ENCODE measurements at regions not wholly inside any gene's neighbourhood (a gene's known extent, or its start where the extent isn't known, plus 50 kb on each side); places are given as distances from the start of the nearest gene placed in this dataset.
"Not testable (repeated sequence)": the region's sequence is repeated elsewhere in the genome, so short reads cannot be mapped to it uniquely, and the experiment has no call there.

DNA sequence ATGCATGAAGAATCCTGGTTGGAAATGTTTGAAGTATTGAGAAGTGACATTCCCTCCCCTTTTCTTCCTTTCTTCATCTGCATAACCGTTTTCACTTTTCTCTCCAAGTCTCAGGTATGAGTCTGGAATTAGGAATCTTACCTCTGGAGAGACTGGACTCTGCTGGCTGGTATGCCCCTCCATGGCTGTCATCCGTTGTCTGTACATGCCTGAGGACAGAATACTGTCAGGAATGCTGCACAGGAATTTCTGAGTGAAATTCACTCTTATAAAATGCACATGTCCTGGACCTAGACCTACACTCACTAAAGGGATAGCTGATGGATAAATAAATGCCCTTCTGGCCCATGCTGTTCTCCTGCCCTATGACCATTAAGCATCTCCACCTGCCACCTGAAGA lies 179.5 kb downstream of the MSN start:
- TF ChIP-seq, protein P1, sequence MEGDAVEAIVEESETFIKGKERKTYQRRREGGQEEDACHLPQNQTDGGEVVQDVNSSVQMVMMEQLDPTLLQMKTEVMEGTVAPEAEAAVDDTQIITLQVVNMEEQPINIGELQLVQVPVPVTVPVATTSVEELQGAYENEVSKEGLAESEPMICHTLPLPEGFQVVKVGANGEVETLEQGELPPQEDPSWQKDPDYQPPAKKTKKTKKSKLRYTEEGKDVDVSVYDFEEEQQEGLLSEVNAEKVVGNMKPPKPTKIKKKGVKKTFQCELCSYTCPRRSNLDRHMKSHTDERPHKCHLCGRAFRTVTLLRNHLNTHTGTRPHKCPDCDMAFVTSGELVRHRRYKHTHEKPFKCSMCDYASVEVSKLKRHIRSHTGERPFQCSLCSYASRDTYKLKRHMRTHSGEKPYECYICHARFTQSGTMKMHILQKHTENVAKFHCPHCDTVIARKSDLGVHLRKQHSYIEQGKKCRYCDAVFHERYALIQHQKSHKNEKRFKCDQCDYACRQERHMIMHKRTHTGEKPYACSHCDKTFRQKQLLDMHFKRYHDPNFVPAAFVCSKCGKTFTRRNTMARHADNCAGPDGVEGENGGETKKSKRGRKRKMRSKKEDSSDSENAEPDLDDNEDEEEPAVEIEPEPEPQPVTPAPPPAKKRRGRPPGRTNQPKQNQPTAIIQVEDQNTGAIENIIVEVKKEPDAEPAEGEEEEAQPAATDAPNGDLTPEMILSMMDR (IDR thresholded peaks at IDR 0.05; ENCODE audit: unreplicated experiment) = no peak
- Mint-ChIP-seq H3K36me3 (no peaks in the 10 kb centered on the region), H3K27ac (no peak overlapping the region), H3K4me3 (no peak overlapping the region), H3K27me3 (ENCODE audit: low read depth) (no peaks in the 10 kb centered on the region), H3K4me1 (no peaks in the 10 kb centered on the region), H3K9me3 (peaks cover 25% of the 10 kb centered on the region)
- no peak for DNase-seq (ENCODE audit: low spot score in 2 of 2, unreplicated experiment in 2 of 2)

GRCh38 chrX:65841263-65841662 lies 173.8 kb downstream of the MSN start:
- Mint-ChIP-seq H3K4me3 (no peak overlapping the region), H3K9me3 (peaks cover 25% of the 10 kb centered on the region), H3K27me3 (ENCODE audit: low read depth) (no peaks in the 10 kb centered on the region), H3K36me3 (no peaks in the 10 kb centered on the region), H3K4me1 (no peaks in the 10 kb centered on the region), H3K27ac (no peak overlapping the region)
- TF ChIP-seq, protein P1 (IDR thresholded peaks at IDR 0.05; ENCODE audit: unreplicated experiment) = no peak
- no peak for DNase-seq (ENCODE audit: low spot score in 2 of 2, unreplicated experiment in 2 of 2)

DNA sequence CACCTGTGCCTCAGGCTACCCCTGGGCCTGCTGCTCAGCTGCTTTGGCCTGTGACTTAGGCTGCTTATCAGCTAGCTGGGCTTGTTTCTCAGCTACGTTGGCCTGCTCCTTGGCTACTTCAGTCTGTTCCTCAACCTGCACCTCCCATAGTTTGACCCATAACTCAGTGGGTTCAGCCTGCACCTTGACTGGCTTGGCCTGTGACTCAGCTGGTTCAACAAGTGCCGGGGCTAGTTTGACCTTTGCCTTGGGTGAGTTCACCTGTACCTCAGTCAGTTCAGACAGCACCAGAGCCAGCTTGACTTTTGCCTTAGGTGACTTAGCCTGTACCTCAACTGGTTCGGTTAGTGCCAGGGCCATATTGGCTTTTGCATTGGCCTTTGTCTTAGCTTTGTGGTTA lies 171.2 kb downstream of the MSN start:
- no peak overlapping the region for H3K27ac Mint-ChIP-seq
- TF ChIP-seq, protein P1 (IDR thresholded peaks at IDR 0.05; ENCODE audit: unreplicated experiment) = no peak
- H3K27me3 Mint-ChIP-seq (ENCODE audit: low read depth) = no peaks in the 10 kb centered on the region
- DNase-seq (ENCODE audit: low spot score in 2 of 2, unreplicated experiment in 2 of 2) = no peak
- H3K36me3 Mint-ChIP-seq = no peaks in the 10 kb centered on the region
- H3K9me3 Mint-ChIP-seq = peaks cover 22% of the 10 kb centered on the region
- no peaks in the 10 kb centered on the region for H3K4me1 Mint-ChIP-seq
- H3K4me3 Mint-ChIP-seq = no peak overlapping the region

DNA sequence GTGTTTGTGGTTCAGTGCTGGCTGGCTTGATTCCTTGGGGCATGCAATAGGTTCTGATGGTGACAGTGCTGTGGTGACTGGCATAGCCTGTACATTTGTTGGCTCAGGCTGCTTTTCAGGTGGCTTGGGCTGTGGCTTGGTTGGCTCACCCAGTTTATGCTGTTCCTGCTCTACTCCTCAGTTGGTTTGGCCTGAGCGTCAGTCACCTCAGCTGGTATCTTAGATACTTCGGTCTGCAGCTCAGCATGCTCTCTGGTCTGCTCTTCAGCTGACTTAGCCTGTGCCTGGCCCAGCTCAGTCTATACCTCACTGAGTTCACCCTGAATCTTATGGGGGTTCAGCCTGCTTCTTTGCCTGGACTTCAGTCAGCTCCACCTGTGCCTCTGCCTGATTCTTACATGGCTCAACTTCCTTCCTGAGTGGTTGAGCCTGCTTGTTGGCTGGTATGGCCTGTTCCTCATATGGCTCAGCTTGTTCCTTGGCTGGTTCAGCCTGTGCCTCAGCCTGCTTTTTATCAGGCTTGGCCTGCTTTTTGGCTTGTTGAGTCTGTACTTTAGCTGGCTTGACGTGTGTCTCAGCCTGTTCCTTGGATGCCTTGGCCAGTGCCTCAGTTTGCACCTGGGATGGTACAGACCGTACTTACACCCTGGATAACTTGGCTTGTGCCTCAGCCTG lies 170.6 kb downstream of the MSN start:
- no peak for DNase-seq (ENCODE audit: low spot score in 2 of 2, unreplicated experiment in 2 of 2)
- Mint-ChIP-seq H3K27ac (no peak overlapping the region), H3K4me3 (no peak overlapping the region), H3K9me3 (peaks cover 22% of the 10 kb centered on the region), H3K27me3 (ENCODE audit: low read depth) (no peaks in the 10 kb centered on the region), H3K4me1 (no peaks in the 10 kb centered on the region), H3K36me3 (no peaks in the 10 kb centered on the region)
- TF ChIP-seq, protein P1 (IDR thresholded peaks at IDR 0.05; ENCODE audit: unreplicated experiment) = no peak

- TF ChIP-seq, protein P1 (IDR thresholded peaks at IDR 0.05; ENCODE audit: unreplicated experiment) = no peak
These were observed 163.8 kb downstream of the MSN start for GRCh38 chrX:65831268-65831667.

DNA sequence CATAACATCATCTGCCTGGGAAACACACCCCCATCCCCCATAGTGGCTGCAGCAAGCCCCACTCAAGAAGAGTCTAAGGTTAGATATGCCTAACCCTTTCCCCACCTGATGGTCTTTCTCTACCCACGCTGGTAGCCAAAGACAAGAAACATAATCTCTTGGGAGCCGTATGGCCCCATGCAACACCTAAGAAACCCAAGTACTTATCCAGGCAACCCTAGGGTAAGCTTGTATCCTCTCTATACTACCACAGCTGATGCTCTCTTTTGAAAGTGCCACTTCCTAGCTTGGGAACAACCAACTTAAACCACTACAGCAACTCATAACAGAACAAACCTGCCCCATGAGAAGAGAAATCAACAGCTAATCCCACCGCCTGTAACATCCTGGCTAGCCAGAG lies 161.1 kb downstream of the MSN start:
- H3K36me3 Mint-ChIP-seq = no peaks in the 10 kb centered on the region
- no peaks in the 10 kb centered on the region for H3K27me3 Mint-ChIP-seq (ENCODE audit: low read depth)
- H3K9me3 Mint-ChIP-seq = peaks cover 32% of the 10 kb centered on the region
- DNase-seq (ENCODE audit: low spot score in 2 of 2, unreplicated experiment in 2 of 2) = no peak
- H3K4me1 Mint-ChIP-seq = no peaks in the 10 kb centered on the region
- TF ChIP-seq, protein P1 (IDR thresholded peaks at IDR 0.05; ENCODE audit: unreplicated experiment) = no peak
- no peak overlapping the region for H3K27ac Mint-ChIP-seq
- no peak overlapping the region for H3K4me3 Mint-ChIP-seq

More at GRCh38 chrX:65831268-65831667, 163.8 kb downstream of the MSN start:
- Mint-ChIP-seq H3K9me3 (peaks cover 19% of the 10 kb centered on the region), H3K4me1 (no peaks in the 10 kb centered on the region), H3K4me3 (no peak overlapping the region), H3K27me3 (ENCODE audit: low read depth) (no peaks in the 10 kb centered on the region), H3K36me3 (no peaks in the 10 kb centered on the region), H3K27ac (no peak overlapping the region)
- no peak for DNase-seq (ENCODE audit: low spot score in 2 of 2, unreplicated experiment in 2 of 2)

DNA sequence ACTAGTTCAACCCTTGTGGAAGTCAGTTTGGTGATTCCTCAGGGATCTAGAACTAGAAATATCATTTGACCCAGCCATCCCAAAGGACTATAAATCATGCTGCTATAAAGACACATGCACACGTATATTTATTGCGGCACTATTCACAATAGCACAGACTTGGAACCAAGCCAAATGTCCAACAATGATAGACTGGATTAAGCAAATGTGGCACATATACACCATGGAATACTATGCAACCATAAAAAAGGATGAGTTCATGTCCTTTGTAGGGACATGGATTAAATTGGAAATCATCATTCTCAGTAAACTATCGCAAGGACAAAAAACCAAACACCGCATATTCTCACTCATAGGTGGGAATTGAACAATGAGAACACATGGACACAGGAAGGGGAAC lies 157.8 kb downstream of the MSN start:
- H3K4me3 Mint-ChIP-seq; H3K27me3 Mint-ChIP-seq (ENCODE audit: low read depth); H3K27ac Mint-ChIP-seq; H3K4me1 Mint-ChIP-seq; DNase-seq (ENCODE audit: low spot score in 2 of 2, unreplicated experiment in 2 of 2); H3K36me3 Mint-ChIP-seq: not testable (repeated sequence)
- peaks cover 28% of the 10 kb centered on the region for H3K9me3 Mint-ChIP-seq

Data from mesothelial cell of epicardium (in vitro differentiated cells).